ENCODE measurements at regions not wholly inside any gene's neighbourhood (a gene's known extent, or its start where the extent isn't known, plus 50 kb on each side); places are given as distances from the start of the nearest gene placed in this dataset.

DNA sequence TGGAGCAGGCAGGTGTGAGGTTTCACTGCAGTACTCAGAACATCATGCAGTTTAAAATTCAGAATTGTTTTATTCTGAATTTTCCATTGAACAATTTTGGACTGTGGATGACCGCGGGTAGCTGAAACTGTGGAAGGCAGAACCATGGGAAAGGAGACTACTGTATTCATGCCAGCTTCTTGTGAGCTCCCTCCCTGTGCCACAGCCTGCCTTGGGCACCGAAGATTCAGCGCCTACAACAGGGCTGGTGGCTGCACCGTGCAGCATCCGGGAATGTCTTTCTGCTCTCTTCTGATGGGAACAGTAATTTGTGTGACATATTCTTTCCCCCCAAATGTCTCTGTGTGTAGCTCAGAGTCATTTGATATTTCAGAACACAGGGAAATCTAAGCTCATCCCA lies 118.5 kb upstream of the NKX1-1 start:
- TF ChIP-seq, protein P1, sequence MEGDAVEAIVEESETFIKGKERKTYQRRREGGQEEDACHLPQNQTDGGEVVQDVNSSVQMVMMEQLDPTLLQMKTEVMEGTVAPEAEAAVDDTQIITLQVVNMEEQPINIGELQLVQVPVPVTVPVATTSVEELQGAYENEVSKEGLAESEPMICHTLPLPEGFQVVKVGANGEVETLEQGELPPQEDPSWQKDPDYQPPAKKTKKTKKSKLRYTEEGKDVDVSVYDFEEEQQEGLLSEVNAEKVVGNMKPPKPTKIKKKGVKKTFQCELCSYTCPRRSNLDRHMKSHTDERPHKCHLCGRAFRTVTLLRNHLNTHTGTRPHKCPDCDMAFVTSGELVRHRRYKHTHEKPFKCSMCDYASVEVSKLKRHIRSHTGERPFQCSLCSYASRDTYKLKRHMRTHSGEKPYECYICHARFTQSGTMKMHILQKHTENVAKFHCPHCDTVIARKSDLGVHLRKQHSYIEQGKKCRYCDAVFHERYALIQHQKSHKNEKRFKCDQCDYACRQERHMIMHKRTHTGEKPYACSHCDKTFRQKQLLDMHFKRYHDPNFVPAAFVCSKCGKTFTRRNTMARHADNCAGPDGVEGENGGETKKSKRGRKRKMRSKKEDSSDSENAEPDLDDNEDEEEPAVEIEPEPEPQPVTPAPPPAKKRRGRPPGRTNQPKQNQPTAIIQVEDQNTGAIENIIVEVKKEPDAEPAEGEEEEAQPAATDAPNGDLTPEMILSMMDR (IDR thresholded peaks at IDR 0.05) = no peak
- TF ChIP-seq POLR2A (IDR thresholded peaks at IDR 0.05) = no peak

Measured in stomach (tissue), 4 donors.